ENCODE measurements at regions not wholly inside any gene's neighbourhood (a gene's known extent, or its start where the extent isn't known, plus 50 kb on each side); places are given as distances from the start of the nearest gene placed in this dataset.
"Not testable (repeated sequence)": the region's sequence is repeated elsewhere in the genome, so short reads cannot be mapped to it uniquely, and the experiment has no call there.

GRCh38 chr2:111249806-111250205, 129.1 kb downstream of the BCL2L11 start:
- in situ Hi-C loops (cut with HindIII; ENCODE audit: low sequenced_read_pairs) = no loop called here
- TF ChIP-seq, protein P1, sequence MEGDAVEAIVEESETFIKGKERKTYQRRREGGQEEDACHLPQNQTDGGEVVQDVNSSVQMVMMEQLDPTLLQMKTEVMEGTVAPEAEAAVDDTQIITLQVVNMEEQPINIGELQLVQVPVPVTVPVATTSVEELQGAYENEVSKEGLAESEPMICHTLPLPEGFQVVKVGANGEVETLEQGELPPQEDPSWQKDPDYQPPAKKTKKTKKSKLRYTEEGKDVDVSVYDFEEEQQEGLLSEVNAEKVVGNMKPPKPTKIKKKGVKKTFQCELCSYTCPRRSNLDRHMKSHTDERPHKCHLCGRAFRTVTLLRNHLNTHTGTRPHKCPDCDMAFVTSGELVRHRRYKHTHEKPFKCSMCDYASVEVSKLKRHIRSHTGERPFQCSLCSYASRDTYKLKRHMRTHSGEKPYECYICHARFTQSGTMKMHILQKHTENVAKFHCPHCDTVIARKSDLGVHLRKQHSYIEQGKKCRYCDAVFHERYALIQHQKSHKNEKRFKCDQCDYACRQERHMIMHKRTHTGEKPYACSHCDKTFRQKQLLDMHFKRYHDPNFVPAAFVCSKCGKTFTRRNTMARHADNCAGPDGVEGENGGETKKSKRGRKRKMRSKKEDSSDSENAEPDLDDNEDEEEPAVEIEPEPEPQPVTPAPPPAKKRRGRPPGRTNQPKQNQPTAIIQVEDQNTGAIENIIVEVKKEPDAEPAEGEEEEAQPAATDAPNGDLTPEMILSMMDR (IDR thresholded peaks at IDR 0.05; ENCODE audit: low read depth, low read length) = no peak
- no peak overlapping the region for H3K4me3 ChIP-seq (ENCODE audit: low read depth, low read length)

GRCh38 chr2:111250448-111251030, 129.8 kb downstream of the BCL2L11 start:
- H3K4me3 ChIP-seq (ENCODE audit: low read depth, low read length) = no peak overlapping the region
- in situ Hi-C loops (cut with HindIII; ENCODE audit: low sequenced_read_pairs) = no loop called here
- TF ChIP-seq, protein P1 (IDR thresholded peaks at IDR 0.05; ENCODE audit: low read depth, low read length) = no peak
- DNase-seq (ENCODE audit: low read depth, low spot score) = no peak

More at GRCh38 chr2:111249806-111250205, 129.1 kb downstream of the BCL2L11 start:
- no peak for DNase-seq (ENCODE audit: low read depth, low spot score)

DNA sequence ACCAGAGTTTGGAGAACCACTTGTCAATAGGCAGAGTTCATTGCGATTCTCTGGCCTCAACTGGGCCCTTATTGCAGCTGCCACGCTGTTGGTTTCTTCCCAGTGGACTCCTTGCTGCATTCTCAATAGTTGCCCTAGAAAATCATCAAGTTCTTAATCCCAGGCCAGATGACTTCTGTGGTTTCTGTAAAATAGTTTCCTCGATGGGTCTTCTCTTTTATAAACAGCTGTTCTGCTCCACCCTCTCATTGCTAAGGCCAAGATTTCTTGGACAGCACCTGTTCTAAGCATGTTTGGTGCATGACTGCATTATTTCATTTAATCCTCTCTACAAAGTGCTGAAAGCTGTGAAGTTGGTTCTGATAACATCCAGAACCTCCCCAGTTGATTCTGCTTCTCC, 131.0 kb downstream of the BCL2L11 start:
- in situ Hi-C loops (cut with HindIII; ENCODE audit: low sequenced_read_pairs) = no loop called here
- no peak overlapping the region for H3K4me3 ChIP-seq (ENCODE audit: low read depth, low read length)
- TF ChIP-seq, protein P1 (IDR thresholded peaks at IDR 0.05; ENCODE audit: low read depth, low read length) = no peak
- no peak for DNase-seq (ENCODE audit: low read depth, low spot score)

GRCh38 chr2:111252436-111252835, 131.7 kb downstream of the BCL2L11 start:
- in situ Hi-C loops (cut with HindIII; ENCODE audit: low sequenced_read_pairs) = no loop called here
- TF ChIP-seq, protein P1 (IDR thresholded peaks at IDR 0.05; ENCODE audit: low read depth, low read length) = no peak

DNA sequence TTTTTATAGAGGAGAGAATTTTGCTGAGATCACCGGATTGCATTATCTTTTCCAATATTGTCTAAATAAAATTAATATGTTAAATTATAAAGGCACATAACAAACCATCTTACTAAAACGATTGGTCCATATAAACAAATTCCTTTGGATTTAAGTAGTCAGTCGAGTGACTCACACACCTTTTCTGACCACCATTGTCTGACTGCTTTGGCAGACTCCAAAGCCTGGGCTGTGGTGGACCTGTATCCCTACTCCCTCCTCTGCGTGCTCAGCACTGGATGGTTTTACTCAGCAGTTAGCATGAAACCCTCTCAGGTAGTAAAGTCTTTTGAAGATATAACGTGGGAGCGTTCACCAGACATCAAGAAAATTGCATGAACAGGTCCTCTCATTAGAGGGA, 134.2 kb downstream of the BCL2L11 start:
- H3K4me3 ChIP-seq (ENCODE audit: low read depth, low read length); in situ Hi-C loops (cut with HindIII; ENCODE audit: low sequenced_read_pairs); DNase-seq (ENCODE audit: low read depth, low spot score): not testable (repeated sequence)

More at GRCh38 chr2:111252436-111252835, 131.7 kb downstream of the BCL2L11 start:
- H3K4me3 ChIP-seq (ENCODE audit: low read depth, low read length) = no peak overlapping the region
- peak; percentile 16 for DNase-seq (ENCODE audit: low read depth, low spot score)

DNA sequence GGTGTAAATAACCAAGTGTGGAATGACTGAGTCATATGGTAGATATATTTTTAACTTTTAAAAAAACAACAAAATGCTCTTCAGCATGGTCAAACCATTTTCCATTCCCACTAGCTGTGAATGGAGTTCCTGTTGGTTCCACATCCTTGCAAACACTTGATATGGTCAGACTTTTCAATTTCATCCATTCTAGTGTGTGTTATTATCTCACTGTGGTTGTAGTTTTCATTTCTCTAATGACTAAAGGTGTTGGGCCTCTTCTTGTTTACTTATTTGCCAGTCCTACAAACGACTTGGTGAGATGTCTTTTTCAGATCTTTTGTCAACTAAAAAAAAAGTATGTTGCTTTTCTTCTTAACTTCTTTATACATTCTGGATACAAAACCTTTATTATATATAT, 135.9 kb downstream of the BCL2L11 start:
- DNase-seq (ENCODE audit: low read depth, low spot score); in situ Hi-C loops (cut with HindIII; ENCODE audit: low sequenced_read_pairs); H3K4me3 ChIP-seq (ENCODE audit: low read depth, low read length): not testable (repeated sequence)

DNA sequence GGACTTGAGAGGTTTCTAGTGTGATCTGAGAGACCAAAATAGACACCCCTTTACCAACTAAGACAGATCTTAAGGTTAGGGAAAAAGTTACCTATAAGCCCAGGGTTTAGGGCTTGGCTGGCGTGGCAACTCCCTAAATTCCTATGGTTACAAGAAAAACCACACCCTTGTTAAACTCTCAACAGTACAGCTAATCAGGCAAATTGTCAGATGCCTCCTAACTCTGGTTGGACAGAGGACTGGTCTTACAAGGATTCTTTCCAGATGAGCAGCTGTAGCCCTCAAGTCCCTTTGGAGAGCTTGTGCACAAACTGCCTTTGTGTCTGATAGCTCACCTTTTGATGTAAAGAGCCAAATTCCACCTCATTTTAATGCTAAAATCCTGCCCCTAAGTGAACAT, 136.9 kb downstream of the BCL2L11 start:
- DNase-seq (ENCODE audit: low read depth, low spot score); H3K4me3 ChIP-seq (ENCODE audit: low read depth, low read length); in situ Hi-C loops (cut with HindIII; ENCODE audit: low sequenced_read_pairs): not testable (repeated sequence)

- H3K4me3 ChIP-seq (ENCODE audit: low read depth, low read length); DNase-seq (ENCODE audit: low read depth, low spot score); in situ Hi-C loops (cut with HindIII; ENCODE audit: low sequenced_read_pairs): not testable (repeated sequence)
Measured at GRCh38 chr2:111258318-111258717, 137.6 kb downstream of the BCL2L11 start.

DNA sequence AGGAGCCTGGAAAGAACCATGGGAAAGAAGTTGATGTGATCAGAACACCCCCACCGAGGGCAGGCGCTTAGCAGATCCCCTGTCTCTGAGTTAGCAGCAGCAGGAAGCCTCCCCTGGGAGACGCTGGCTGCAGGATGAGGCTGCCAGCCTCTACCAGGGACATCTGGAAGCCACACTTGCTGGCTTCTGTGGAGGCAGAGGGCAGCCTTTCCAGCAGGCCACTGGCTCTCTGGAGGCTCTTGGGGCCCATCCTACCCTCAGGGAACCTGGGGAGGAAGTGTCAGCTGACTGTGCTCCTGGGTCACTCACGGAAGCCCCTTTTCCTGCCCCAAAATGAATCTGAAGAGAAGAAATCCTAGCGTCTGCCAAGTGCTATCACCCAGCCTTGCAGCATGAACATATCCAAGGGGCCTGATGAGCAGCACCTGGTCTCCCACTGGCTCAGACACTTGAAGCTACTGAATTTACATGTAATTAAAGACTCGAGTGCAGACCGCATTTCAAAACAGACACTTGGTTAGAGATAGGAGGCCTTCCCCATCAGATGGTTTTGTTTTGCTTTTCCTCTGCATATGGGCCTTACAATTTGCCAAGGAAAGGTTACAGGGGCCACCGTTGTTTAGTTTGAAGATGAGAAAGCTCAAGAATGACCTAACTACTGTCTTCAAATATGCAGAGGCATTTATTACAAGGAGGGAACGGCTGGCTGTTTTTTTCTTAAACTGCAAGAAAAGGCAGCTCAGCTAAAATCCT, 142.1 kb downstream of the BCL2L11 start:
- H3K4me3 ChIP-seq (ENCODE audit: low read depth, low read length); DNase-seq (ENCODE audit: low read depth, low spot score); in situ Hi-C loops (cut with HindIII; ENCODE audit: low sequenced_read_pairs): not testable (repeated sequence)

DNA sequence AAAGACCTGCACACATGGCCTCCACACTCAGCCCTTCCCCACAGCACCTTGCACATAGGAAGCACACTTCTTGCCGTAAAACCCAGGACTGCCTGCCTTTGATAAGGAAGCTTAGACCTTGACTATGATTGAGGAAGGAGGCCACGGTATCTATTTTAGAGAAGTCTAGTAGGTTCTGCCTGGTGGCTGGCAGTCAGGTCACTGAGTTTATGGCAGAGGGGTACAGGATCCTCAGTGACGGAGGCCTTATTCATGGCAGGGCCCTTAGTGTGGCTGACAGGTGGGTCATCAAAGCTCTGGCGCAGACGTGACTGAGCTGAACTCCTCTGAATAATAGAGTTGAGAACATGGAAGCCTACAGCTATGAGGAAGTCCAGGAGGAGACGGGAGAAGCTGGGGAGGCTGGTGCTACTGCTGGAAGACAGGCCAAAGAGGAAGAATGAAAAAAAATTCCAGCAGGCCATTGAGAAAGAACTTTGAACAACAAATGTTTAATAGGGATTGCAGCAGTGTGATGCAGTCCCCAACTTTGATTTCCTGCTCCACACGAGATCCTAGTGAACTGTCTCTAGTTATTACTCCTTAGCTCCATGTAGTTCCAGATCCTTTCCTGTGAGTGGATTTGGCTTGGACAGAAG, 142.8 kb downstream of the BCL2L11 start:
- DNase-seq (ENCODE audit: low read depth, low spot score); H3K4me3 ChIP-seq (ENCODE audit: low read depth, low read length); in situ Hi-C loops (cut with HindIII; ENCODE audit: low sequenced_read_pairs): not testable (repeated sequence)

GRCh38 chr2:111264956-111265355, 144.2 kb downstream of the BCL2L11 start:
- in situ Hi-C loops (cut with HindIII; ENCODE audit: low sequenced_read_pairs); DNase-seq (ENCODE audit: low read depth, low spot score); H3K4me3 ChIP-seq (ENCODE audit: low read depth, low read length): not testable (repeated sequence)

GRCh38 chr2:111266556-111266955, 145.8 kb downstream of the BCL2L11 start:
- H3K4me3 ChIP-seq (ENCODE audit: low read depth, low read length); DNase-seq (ENCODE audit: low read depth, low spot score); in situ Hi-C loops (cut with HindIII; ENCODE audit: low sequenced_read_pairs): not testable (repeated sequence)

Measured in astrocyte of the spinal cord (primary cell).